ENCODE measurements at regions not wholly inside any gene's neighbourhood (a gene's known extent, or its start where the extent isn't known, plus 50 kb on each side); places are given as distances from the start of the nearest gene placed in this dataset.

- TF ChIP-seq, protein P1, sequence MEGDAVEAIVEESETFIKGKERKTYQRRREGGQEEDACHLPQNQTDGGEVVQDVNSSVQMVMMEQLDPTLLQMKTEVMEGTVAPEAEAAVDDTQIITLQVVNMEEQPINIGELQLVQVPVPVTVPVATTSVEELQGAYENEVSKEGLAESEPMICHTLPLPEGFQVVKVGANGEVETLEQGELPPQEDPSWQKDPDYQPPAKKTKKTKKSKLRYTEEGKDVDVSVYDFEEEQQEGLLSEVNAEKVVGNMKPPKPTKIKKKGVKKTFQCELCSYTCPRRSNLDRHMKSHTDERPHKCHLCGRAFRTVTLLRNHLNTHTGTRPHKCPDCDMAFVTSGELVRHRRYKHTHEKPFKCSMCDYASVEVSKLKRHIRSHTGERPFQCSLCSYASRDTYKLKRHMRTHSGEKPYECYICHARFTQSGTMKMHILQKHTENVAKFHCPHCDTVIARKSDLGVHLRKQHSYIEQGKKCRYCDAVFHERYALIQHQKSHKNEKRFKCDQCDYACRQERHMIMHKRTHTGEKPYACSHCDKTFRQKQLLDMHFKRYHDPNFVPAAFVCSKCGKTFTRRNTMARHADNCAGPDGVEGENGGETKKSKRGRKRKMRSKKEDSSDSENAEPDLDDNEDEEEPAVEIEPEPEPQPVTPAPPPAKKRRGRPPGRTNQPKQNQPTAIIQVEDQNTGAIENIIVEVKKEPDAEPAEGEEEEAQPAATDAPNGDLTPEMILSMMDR (IDR thresholded peaks at IDR 0.05) = no peak
- no peak for TF ChIP-seq POLR2A (IDR thresholded peaks at IDR 0.05)
- TF ChIP-seq POLR2AphosphoS5 (IDR thresholded peaks at IDR 0.05) = no peak
Measured at GRCh38 chr7:156118248-156118645, 306.0 kb upstream of the SHH start.

Measured in breast epithelium (tissue), 3 donors.